Endothelial cell of umbilical vein (primary cell): ENCODE measurements at regions not wholly inside any gene's neighbourhood (a gene's known extent, or its start where the extent isn't known, plus 50 kb on each side); places are given as distances from the start of the nearest gene placed in this dataset.

Source experiments
- CTCF ChIP-seq, 2 donors: IDR thresholded peaks; 1 replicate in 1 of 2; 2 replicates in 1 of 2; pipeline ENCODE4 v1.5.1; 2011; ENCODE audit warnings: low read length in 2 of 2, mild to moderate bottlenecking in 2 of 2, moderate library complexity in 2 of 2, control low read depth in 1 of 2, inconsistent platforms in 1 of 2, low read depth in 1 of 2; ENCODE audit not compliant: insufficient read depth in 1 of 2; ENCODE audit errors: extremely low read depth in 1 of 2
- FOS ChIP-seq: IDR thresholded peaks from 2 replicates; pipeline ENCODE4 v1.6.1; 2011; ENCODE audit warnings: mild to moderate bottlenecking, low read length, moderate library complexity, borderline replicate concordance; ENCODE audit not compliant: insufficient read depth
- POLR2AphosphoS5 ChIP-seq: IDR thresholded peaks from 2 replicates; pipeline ENCODE4 v1.6.1; 2012; ENCODE audit warnings: low read depth, mild to moderate bottlenecking, control low read depth, low read length, moderate library complexity; ENCODE audit not compliant: insufficient read depth

- TF ChIP-seq POLR2AphosphoS5: no peak
- TF ChIP-seq CTCF (IDR thresholded peaks at IDR 0.05; ENCODE audit: extremely low read depth in 1 of 2, insufficient read depth in 1 of 2, low read depth in 1 of 2, low read length in 2 of 2): no peak
- TF ChIP-seq FOS: no peak
Measured at GRCh38 chr7:12111422-12112405, 99.4 kb upstream of the TMEM106B start.
